B cell (primary cell): ENCODE measurements at regions not wholly inside any gene's neighbourhood (a gene's known extent, or its start where the extent isn't known, plus 50 kb on each side); places are given as distances from the start of the nearest gene placed in this dataset.

Source experiments
- CTCF ChIP-seq: fragments of 200-600 bp; IDR thresholded peaks from one replicate; pipeline ENCODE4 v1.8.0; 2022; ENCODE audit warnings: antibody characterized with exemption, mild to moderate bottlenecking
- EZH2 ChIP-seq: IDR thresholded peaks from 2 replicates; pipeline ENCODE4 v1.6.1; 2012; ENCODE audit warnings: borderline replicate concordance, low read depth, mild to moderate bottlenecking, moderate library complexity, low read length; ENCODE audit not compliant: insufficient read depth, poor library complexity, severe bottlenecking

DNA sequence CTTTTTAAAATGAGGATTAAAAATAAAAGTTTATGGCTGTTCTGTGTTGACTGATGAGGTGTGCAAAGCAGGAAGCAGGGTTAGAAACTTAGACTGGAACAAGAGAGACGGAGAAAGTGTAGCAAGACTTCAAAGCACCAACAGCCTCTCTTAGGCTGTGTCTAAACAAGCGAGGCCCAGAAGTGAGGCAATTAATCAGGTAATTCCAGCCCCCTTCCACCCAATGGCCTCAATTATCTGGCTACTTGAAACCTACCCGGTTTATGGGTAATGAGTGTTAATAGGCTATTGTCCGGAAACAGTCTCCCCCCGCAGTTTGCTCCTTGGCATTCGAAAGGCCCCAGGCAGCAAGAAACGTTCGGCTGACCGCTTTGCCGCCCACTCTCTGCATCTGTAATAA, 171.7 kb upstream of the MYCN start:
- no peak for TF ChIP-seq CTCF
- TF ChIP-seq EZH2: no peak
